SK-N-SH treated with all-trans-retinoic acid at 6 μM for 48 hours (cell line): ENCODE measurements at regions not wholly inside any gene's neighbourhood (a gene's known extent, or its start where the extent isn't known, plus 50 kb on each side); places are given as distances from the start of the nearest gene placed in this dataset.

Experiments
- ATAC-seq: fragments of 200-7000 bp; cut with Tn5 transposase; 3 replicates; pipeline ENCODE4 v1.9.1; 2020; ENCODE audit warnings: mild to moderate bottlenecking, moderate library complexity
- ARNTL ChIP-seq: fragments of 450-650 bp; formaldehyde crosslinking; IDR thresholded peaks from 2 replicates; pipeline ENCODE4 v1.5.0; 2020; ENCODE audit warnings: low read depth, mild to moderate bottlenecking, moderate library complexity, borderline replicate concordance
- BACH2 ChIP-seq: fragments of 250-450 bp; sonication (Bioruptor Pico); IDR thresholded peaks from 2 replicates; pipeline ENCODE4 v1.9.0; 2021; ENCODE audit warnings: mild to moderate bottlenecking, borderline replicate concordance
- CSRNP3 ChIP-seq: fragments of 250-450 bp; sonication (Bioruptor Pico); IDR thresholded peaks from 2 replicates; pipeline ENCODE4 v1.5.1; 2021; ENCODE audit warnings: mild to moderate bottlenecking, moderate library complexity
- ISL1 ChIP-seq: fragments of 250-450 bp; sonication (Bioruptor Pico); IDR thresholded peaks from 2 replicates; pipeline ENCODE4 v2.1.2; 2022; ENCODE audit warnings: mild to moderate bottlenecking, moderate library complexity
- OSR1 ChIP-seq: fragments of 250-450 bp; sonication (Bioruptor Pico); IDR thresholded peaks from 2 replicates; pipeline ENCODE4 v1.8.0; 2022; ENCODE audit warnings: moderate library complexity, mild to moderate bottlenecking, inconsistent platforms
- PATZ1 ChIP-seq: fragments of 250-450 bp; sonication (Bioruptor Pico); IDR thresholded peaks from 2 replicates; pipeline ENCODE4 v1.8.0; 2020; ENCODE audit warnings: mild to moderate bottlenecking, moderate library complexity, borderline replicate concordance
- PPARA ChIP-seq: fragments of 250-450 bp; sonication (Bioruptor Pico); IDR thresholded peaks from 2 replicates; pipeline ENCODE4 v1.5.0; 2020; ENCODE audit warnings: mild to moderate bottlenecking, borderline replicate concordance
- SNAI2 ChIP-seq: fragments of 250-450 bp; sonication (Bioruptor Pico); IDR thresholded peaks from 2 replicates; pipeline ENCODE4 v1.5.0; 2020; ENCODE audit warnings: mild to moderate bottlenecking, moderate library complexity
- TCF4 ChIP-seq: fragments of 250-450 bp; sonication (Bioruptor Pico); IDR thresholded peaks from 2 replicates; pipeline ENCODE4 v1.8.0; 2021; ENCODE audit warnings: mild to moderate bottlenecking, moderate library complexity, borderline replicate concordance
- TOX ChIP-seq: fragments of 250-450 bp; sonication (Bioruptor Pico); IDR thresholded peaks from 2 replicates; pipeline ENCODE4 v1.8.0; 2021; ENCODE audit warnings: mild to moderate bottlenecking, moderate library complexity, borderline replicate concordance
- TSHZ2 ChIP-seq: fragments of 250-450 bp; sonication (Bioruptor Pico); IDR thresholded peaks from 2 replicates; pipeline ENCODE4 v1.5.0; 2020; ENCODE audit warnings: mild to moderate bottlenecking, moderate library complexity
- ZC3H10 ChIP-seq: fragments of 250-450 bp; sonication (Bioruptor Pico); IDR thresholded peaks from 2 replicates; pipeline ENCODE4 v1.5.1; 2021; ENCODE audit warnings: mild to moderate bottlenecking, moderate library complexity
- ZFP30 ChIP-seq: fragments of 450-650 bp; formaldehyde crosslinking; IDR thresholded peaks from 2 replicates; pipeline ENCODE4 v1.5.0; 2022; ENCODE audit warnings: mild to moderate bottlenecking, moderate library complexity
- ZNF70 ChIP-seq: fragments of 450-650 bp; formaldehyde crosslinking; IDR thresholded peaks from 2 replicates; pipeline ENCODE4 v1.5.0; 2020; ENCODE audit warnings: mild to moderate bottlenecking, moderate library complexity
- ZNF8 ChIP-seq: fragments of 450-650 bp; formaldehyde crosslinking; IDR thresholded peaks from 2 replicates; pipeline ENCODE4 v1.5.0; 2020; ENCODE audit warnings: mild to moderate bottlenecking, moderate library complexity
- TF ChIP-seq, protein P1 (sequence below): fragments of 250-450 bp; sonication (Bioruptor Pico); IDR thresholded peaks from 2 replicates; pipeline ENCODE4 v1.5.1; 2020; ENCODE audit warnings: low read depth, mild to moderate bottlenecking, moderate library complexity
- TF ChIP-seq, protein P2 (sequence below): fragments of 250-450 bp; sonication (Bioruptor Pico); IDR thresholded peaks from 2 replicates; pipeline ENCODE4 v1.8.0; 2021; ENCODE audit warnings: low read depth, mild to moderate bottlenecking, moderate library complexity, borderline replicate concordance

DNA sequence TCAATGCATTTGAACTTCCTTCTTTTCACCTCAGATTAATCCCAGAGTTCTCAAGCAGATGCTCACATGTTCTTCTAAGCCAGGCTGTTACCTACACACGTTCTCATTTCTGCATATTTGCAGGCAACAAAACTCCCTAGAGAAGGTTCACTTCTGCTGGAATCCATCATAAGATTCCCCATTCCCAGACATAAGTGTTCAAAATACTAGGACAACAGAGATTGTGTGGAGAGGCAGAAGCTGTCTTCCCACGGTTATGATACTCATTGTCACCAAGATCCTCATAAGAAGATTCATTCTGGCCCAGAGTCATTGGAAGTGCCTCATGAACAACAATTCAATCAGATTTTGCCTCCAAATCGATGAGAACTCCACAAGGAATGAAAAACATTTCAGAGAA, 931.6 kb upstream of the MIR17HG start (continued):
- TF ChIP-seq TSHZ2 (CRISPR knock-in tag): no peak

DNA sequence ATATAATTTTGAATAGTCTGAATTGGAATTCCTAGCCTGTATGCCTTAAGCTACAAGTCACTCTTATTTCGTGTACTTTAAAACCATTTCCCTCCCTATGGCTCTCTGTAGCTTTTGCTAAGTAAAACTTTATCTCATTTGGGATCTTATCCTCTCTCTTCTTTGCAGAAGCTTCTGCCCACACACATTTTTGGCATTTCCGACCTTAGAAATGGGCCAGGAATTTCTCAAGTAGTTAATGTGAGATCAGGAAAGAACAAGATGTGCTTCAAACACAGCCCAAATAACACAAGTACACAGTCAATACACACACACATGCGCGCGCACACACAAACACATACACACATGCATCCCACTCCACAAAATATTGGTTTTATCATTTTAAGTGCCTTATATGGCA, 931.0 kb upstream of the MIR17HG start:
- peak; percentile 83 for ATAC-seq
- TF ChIP-seq PATZ1 (no peak), ISL1 (CRISPR knock-in tag) (peak; percentile 70), OSR1 (CRISPR knock-in tag) (no peak), CSRNP3 (CRISPR knock-in tag) (no peak), ARNTL (CRISPR knock-in tag) (no peak), PPARA (CRISPR knock-in tag) (no peak), ZNF8 (CRISPR knock-in tag) (no peak), ZFP30 (CRISPR knock-in tag) (no peak), TCF4 (no peak)
- TF ChIP-seq, all 23 proteins: peak for 1

DNA sequence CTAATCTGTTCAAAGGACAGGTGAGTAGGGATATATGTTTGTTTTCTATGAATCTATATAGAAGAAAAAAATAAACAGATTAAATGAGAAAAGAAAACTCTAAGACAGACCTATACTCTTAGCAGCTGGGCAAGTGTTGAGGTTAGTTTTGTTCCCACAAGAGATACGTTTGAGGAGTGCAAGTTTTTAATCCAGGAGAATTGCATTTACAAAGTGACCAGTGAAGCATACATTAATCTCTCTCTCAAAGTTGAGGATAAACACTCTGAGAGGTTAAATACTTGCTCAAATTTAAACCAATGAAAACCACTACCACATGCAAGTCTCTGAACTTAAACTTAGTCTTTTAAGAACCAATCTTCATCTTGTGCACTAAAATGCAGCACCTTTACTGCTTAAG, 930.5 kb upstream of the MIR17HG start:
- no peak; the same call in 2 of the 3 replicates for ATAC-seq
- TF ChIP-seq PATZ1: no peak
- no peak for TF ChIP-seq ARNTL (CRISPR knock-in tag)
- TF ChIP-seq OSR1 (CRISPR knock-in tag): no peak
- TF ChIP-seq, protein P1, sequence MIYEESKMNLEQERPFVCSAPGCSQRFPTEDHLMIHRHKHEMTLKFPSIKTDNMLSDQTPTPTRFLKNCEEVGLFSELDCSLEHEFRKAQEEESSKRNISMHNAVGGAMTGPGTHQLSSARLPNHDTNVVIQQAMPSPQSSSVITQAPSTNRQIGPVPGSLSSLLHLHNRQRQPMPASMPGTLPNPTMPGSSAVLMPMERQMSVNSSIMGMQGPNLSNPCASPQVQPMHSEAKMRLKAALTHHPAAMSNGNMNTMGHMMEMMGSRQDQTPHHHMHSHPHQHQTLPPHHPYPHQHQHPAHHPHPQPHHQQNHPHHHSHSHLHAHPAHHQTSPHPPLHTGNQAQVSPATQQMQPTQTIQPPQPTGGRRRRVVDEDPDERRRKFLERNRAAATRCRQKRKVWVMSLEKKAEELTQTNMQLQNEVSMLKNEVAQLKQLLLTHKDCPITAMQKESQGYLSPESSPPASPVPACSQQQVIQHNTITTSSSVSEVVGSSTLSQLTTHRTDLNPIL (CRISPR knock-in tag): no peak
- TF ChIP-seq ZC3H10: no peak

DNA sequence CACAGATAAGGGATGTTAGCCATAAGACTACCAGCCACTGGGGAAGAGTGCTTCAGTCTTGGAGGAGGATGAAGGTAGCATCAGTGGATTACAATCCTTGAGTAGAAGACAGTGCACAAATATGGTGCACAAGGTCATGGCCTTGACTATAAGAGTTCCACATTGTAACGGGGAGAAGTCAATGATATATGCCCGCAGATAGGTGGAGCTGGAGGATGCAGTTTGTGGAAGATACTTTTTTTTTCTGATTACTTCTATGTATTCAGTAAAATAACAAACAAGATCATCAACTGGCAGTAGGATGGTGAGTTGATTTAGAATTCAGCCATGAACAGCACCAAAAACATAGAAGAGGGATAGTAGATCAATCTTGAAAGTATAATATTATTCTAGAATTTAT, 926.8 kb upstream of the MIR17HG start:
- TF ChIP-seq ZC3H10 (no peak), TOX (no peak), ISL1 (CRISPR knock-in tag) (no peak), SNAI2 (CRISPR knock-in tag) (no peak), OSR1 (CRISPR knock-in tag) (no peak), ZNF8 (CRISPR knock-in tag) (no peak), PPARA (CRISPR knock-in tag) (no peak), ZNF70 (no peak), PATZ1 (no peak), BACH2 (CRISPR knock-in tag) (no peak)
- TF ChIP-seq, protein P1 (CRISPR knock-in tag): no peak
- TF ChIP-seq, protein P2, sequence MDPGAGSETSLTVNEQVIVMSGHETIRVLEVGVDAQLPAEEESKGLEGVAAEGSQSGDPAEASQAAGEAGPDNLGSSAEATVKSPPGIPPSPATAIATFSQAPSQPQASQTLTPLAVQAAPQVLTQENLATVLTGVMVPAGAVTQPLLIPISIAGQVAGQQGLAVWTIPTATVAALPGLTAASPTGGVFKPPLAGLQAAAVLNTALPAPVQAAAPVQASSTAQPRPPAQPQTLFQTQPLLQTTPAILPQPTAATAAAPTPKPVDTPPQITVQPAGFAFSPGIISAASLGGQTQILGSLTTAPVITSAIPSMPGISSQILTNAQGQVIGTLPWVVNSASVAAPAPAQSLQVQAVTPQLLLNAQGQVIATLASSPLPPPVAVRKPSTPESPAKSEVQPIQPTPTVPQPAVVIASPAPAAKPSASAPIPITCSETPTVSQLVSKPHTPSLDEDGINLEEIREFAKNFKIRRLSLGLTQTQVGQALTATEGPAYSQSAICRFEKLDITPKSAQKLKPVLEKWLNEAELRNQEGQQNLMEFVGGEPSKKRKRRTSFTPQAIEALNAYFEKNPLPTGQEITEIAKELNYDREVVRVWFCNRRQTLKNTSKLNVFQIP (CRISPR knock-in tag): no peak
- ATAC-seq: no peak; the same call in 2 of the 3 replicates
